ENCODE measurements at regions not wholly inside any gene's neighbourhood (a gene's known extent, or its start where the extent isn't known, plus 50 kb on each side); places are given as distances from the start of the nearest gene placed in this dataset.
A peak's percentile ranks its signal among the peaks of the same experiment; 100 is the strongest.

GRCh38 chr1:42043182-42043581 is 110.0 kb upstream of the GUCA2B start:
- no peaks in the 10 kb centered on the region for H3K79me2 ChIP-seq
- H3K27ac ChIP-seq, result no peak overlapping the region
- H3K36me3 ChIP-seq (ENCODE audit: control insufficient read depth, insufficient read depth, low read length), result no peaks in the 10 kb centered on the region
- no peaks in the 10 kb centered on the region for H3K27me3 ChIP-seq (ENCODE audit: control insufficient read depth, insufficient read depth, low read length)
- H3K4me2 ChIP-seq (ENCODE audit: low read length), result no peak overlapping the region
- H3K4me1 ChIP-seq, result no peaks in the 10 kb centered on the region
- H2AFZ ChIP-seq, result no peak overlapping the region
- no peak for TF ChIP-seq CTCF (IDR thresholded peaks at IDR 0.05)
- no peaks in the 10 kb centered on the region for H3K9me3 ChIP-seq (ENCODE audit: control insufficient read depth, low read length)
- H3K4me3 ChIP-seq (ENCODE audit: low read depth, low read length), result no peak overlapping the region
- H3K9ac ChIP-seq, result no peak overlapping the region

- no peak overlapping the region for H2AFZ ChIP-seq
- H3K9ac ChIP-seq, result no peak overlapping the region
- no peak overlapping the region for H3K4me2 ChIP-seq (ENCODE audit: low read length)
- no peaks in the 10 kb centered on the region for H3K36me3 ChIP-seq (ENCODE audit: control insufficient read depth, insufficient read depth, low read length)
- no peaks in the 10 kb centered on the region for H3K4me1 ChIP-seq
- no peaks in the 10 kb centered on the region for H3K79me2 ChIP-seq
- no peak overlapping the region for H3K27ac ChIP-seq
- no peaks in the 10 kb centered on the region for H3K27me3 ChIP-seq (ENCODE audit: control insufficient read depth, insufficient read depth, low read length)
- no peaks in the 10 kb centered on the region for H3K9me3 ChIP-seq (ENCODE audit: control insufficient read depth, low read length)
- no peak for TF ChIP-seq CTCF (IDR thresholded peaks at IDR 0.05)
- H3K4me3 ChIP-seq (ENCODE audit: low read depth, low read length), result no peak overlapping the region
Observed at GRCh38 chr1:42041031-42041430, 112.2 kb upstream of the GUCA2B start.

- Histone ChIP-seq H3K27me3 (ENCODE audit: control insufficient read depth, insufficient read depth, low read length) (no peaks in the 10 kb centered on the region), H3K4me1 (no peaks in the 10 kb centered on the region), H3K9me3 (ENCODE audit: control insufficient read depth, low read length) (no peaks in the 10 kb centered on the region), H3K36me3 (ENCODE audit: control insufficient read depth, insufficient read depth, low read length) (no peaks in the 10 kb centered on the region), H3K9ac (no peak overlapping the region), H3K79me2 (no peaks in the 10 kb centered on the region), H2AFZ (no peak overlapping the region), H3K27ac (no peak overlapping the region), H3K4me2 (ENCODE audit: low read length) (no peak overlapping the region), H3K4me3 (ENCODE audit: low read depth, low read length) (no peak overlapping the region)
- no peak for TF ChIP-seq CTCF (IDR thresholded peaks at IDR 0.05)
Observed at GRCh38 chr1:42040159-42040558, 113.1 kb upstream of the GUCA2B start.

GRCh38 chr1:42038261-42038660 is 114.9 kb upstream of the GUCA2B start:
- Histone ChIP-seq H3K4me2 (ENCODE audit: low read length) (no peak overlapping the region), H3K4me1 (no peaks in the 10 kb centered on the region), H3K79me2 (no peaks in the 10 kb centered on the region), H3K9me3 (ENCODE audit: control insufficient read depth, low read length) (no peaks in the 10 kb centered on the region), H3K36me3 (ENCODE audit: control insufficient read depth, insufficient read depth, low read length) (no peaks in the 10 kb centered on the region), H3K9ac (no peak overlapping the region), H2AFZ (no peak overlapping the region), H3K4me3 (ENCODE audit: low read depth, low read length) (no peak overlapping the region), H3K27ac (no peak overlapping the region), H3K27me3 (ENCODE audit: control insufficient read depth, insufficient read depth, low read length) (no peaks in the 10 kb centered on the region)
- TF ChIP-seq CTCF (IDR thresholded peaks at IDR 0.05), result no peak

- no peaks in the 10 kb centered on the region for H3K36me3 ChIP-seq (ENCODE audit: control insufficient read depth, insufficient read depth, low read length)
- H3K4me1 ChIP-seq, result no peaks in the 10 kb centered on the region
- H3K79me2 ChIP-seq, result no peaks in the 10 kb centered on the region
- TF ChIP-seq CTCF (IDR thresholded peaks at IDR 0.05), result no peak
- H3K4me3 ChIP-seq (ENCODE audit: low read depth, low read length), result no peak overlapping the region
- peak overlapping the region; percentile 19 for H3K27ac ChIP-seq
- no peak overlapping the region for H2AFZ ChIP-seq
- no peak overlapping the region for H3K4me2 ChIP-seq (ENCODE audit: low read length)
- no peaks in the 10 kb centered on the region for H3K27me3 ChIP-seq (ENCODE audit: control insufficient read depth, insufficient read depth, low read length)
- H3K9ac ChIP-seq, result no peak overlapping the region
- H3K9me3 ChIP-seq (ENCODE audit: control insufficient read depth, low read length), result no peaks in the 10 kb centered on the region
Observed at GRCh38 chr1:42037586-42037985, 115.6 kb upstream of the GUCA2B start.

All from parathyroid adenoma (tissue), 2 donors.